C4-2B (cell line): ENCODE measurements at regions not wholly inside any gene's neighbourhood (a gene's known extent, or its start where the extent isn't known, plus 50 kb on each side); places are given as distances from the start of the nearest gene placed in this dataset.

ENCODE experiments used
- H3K27ac ChIP-seq: fragments of 450-650 bp; 2 replicates; pipeline ENCODE4 v1.5.1; 2017
- ZFX ChIP-seq: fragments of 450-650 bp; IDR thresholded peaks from 2 replicates; pipeline ENCODE4 v1.6.1; 2017
- TF ChIP-seq, protein P1 (sequence below): fragments of 450-650 bp; conservative IDR thresholded peaks from 2 replicates; pipeline ENCODE4 v1.5.1; 2017; ENCODE audit warnings: mild to moderate bottlenecking

DNA sequence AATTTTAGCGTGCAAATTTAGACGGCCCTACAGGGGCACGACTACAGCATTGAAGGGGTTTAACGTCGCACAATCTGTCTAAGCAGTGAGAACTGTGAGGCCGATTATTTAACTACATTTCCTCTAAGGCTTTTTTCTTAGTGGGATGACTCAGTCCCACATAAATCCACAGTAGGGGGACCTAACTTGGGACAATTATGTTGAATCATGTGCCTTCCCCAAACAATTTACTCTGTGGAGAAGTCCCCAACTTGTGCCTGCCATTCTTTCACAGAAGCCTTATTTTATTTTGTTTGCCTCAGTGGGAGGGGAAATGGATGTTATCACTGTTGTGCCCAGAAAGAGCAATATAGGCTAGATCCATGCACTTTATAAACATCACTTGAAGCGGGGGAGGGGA, 80.3 kb upstream of the CDCA7L start:
- H3K27ac ChIP-seq, result no peak overlapping the region
- TF ChIP-seq, protein P1, sequence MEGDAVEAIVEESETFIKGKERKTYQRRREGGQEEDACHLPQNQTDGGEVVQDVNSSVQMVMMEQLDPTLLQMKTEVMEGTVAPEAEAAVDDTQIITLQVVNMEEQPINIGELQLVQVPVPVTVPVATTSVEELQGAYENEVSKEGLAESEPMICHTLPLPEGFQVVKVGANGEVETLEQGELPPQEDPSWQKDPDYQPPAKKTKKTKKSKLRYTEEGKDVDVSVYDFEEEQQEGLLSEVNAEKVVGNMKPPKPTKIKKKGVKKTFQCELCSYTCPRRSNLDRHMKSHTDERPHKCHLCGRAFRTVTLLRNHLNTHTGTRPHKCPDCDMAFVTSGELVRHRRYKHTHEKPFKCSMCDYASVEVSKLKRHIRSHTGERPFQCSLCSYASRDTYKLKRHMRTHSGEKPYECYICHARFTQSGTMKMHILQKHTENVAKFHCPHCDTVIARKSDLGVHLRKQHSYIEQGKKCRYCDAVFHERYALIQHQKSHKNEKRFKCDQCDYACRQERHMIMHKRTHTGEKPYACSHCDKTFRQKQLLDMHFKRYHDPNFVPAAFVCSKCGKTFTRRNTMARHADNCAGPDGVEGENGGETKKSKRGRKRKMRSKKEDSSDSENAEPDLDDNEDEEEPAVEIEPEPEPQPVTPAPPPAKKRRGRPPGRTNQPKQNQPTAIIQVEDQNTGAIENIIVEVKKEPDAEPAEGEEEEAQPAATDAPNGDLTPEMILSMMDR, result no peak
- TF ChIP-seq ZFX, result no peak

DNA sequence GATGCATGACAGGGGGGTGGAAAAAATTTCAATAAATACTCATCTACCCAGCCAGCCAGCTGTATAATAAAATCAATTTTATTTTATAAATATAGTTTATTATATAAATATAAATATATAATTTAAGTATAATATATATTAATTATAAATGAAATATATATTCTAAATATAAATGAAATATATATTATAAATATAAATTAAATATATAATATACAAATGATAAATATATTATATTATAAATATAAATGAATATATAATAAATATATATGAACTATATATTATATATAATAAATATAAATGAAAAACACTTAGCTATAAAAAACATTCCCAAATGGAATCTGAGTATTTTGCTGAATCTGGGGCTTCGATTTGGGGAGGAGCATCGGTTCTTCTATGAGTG, 79.4 kb upstream of the CDCA7L start:
- no peak for TF ChIP-seq ZFX
- TF ChIP-seq, protein P1, result no peak
- no peak overlapping the region for H3K27ac ChIP-seq

DNA sequence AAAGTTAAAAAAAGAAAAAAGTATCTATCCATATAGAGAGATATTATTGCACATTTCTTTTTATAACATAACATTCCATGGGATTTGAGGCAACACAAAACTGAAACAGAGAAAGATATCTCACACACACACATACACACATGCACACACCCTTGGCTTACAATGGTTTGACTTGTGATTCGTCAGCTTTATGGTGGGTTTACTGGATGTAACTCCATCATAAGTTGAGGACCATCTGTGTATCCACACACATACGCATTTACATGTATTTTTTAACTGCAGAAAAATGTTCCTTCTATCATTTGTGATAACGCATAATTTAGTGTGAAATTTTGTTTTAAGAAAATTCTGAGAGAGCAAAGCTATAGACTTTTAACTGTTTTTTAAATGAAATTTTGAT, 74.2 kb upstream of the CDCA7L start:
- TF ChIP-seq, protein P1, result no peak
- TF ChIP-seq ZFX, result no peak
- H3K27ac ChIP-seq, result no peak overlapping the region

DNA sequence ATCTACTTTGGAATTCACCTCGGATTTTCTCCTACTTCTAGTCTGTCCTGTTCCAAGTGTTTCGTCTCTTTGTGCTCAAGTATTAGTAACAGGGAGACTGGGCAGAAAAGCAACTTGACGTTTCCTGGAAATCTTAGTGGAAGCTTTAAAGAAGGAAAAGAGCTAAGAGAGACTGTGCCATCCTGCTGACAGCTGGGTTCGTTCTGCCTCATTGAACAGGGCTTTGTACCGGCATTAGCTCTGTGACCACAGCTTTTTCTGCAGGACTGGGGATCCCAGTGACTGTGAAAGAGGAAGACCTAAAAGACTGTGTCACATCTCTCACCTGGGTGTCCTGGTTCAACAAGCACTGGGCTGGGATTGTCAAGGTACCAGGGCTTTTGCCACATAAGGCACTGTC, 70.8 kb upstream of the CDCA7L start:
- H3K27ac ChIP-seq, result no peak overlapping the region
- no peak for TF ChIP-seq ZFX
- TF ChIP-seq, protein P1, result no peak

DNA sequence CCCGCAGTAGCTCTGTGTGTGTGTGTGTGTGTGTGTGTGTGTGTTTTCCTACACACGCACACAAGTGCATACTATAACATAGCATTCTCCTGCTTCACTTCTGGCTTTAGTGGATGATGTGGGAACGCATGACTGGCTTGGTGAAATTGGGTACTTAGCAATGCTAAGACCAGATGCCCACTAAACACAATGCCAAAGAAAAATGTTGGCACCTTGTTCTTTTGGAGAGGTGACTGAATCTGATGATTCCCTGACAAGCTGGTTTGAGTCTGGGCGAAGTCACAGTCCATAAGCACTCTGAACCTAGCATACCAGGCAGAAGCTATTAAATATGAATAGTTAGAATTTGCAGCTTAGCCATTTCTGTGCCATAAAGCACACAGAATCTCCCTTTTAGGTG, 68.0 kb upstream of the CDCA7L start:
- TF ChIP-seq, protein P1, result no peak
- no peak for TF ChIP-seq ZFX
- H3K27ac ChIP-seq, result no peak overlapping the region

DNA sequence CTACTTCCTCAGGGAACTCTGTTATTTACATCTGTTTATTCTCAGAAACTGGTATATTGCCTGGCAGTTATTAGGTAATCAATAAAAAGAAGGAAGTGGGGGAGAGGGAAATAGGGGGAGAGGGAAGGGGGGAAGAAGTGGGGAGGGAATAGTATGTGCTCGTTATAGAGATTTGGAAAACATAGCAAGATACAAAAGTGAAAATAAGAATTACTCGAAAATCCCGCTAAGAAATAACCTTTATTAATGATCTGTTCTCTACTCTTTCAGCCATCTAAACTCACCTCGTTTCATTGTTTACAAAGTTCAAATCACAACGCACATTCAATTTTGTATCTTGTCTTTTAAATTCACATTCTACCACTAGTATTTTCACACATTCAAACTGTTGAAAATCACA, 63.0 kb upstream of the CDCA7L start:
- H3K27ac ChIP-seq, result no peak overlapping the region
- TF ChIP-seq, protein P1, result no peak
- TF ChIP-seq ZFX, result no peak

DNA sequence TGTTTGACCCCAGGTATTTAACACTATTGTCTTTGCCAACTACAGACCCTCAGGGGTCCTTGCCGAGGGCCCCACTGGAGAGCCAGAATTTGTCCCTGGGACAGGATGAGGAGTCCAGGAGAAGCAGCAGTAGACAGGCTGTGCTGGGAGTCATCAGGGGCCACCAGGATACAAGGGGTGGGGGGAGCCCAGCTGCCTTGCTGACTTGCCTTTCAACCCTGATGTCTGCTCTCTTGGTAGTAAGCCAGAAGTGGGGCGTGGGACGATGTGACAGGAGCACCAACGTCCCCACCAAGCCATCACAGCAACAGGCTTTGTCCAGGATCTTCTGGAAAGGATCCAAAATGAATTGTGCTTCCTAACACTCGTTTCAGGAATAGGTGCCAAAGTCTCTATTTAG, 62.4 kb upstream of the CDCA7L start:
- no peak for TF ChIP-seq ZFX
- TF ChIP-seq, protein P1, result no peak
- H3K27ac ChIP-seq, result no peak overlapping the region
